A549 (cell line): ENCODE measurements at regions not wholly inside any gene's neighbourhood (a gene's known extent, or its start where the extent isn't known, plus 50 kb on each side); places are given as distances from the start of the nearest gene placed in this dataset.

ENCODE experiments used
- CEBPB ChIP-seq, 2 experiments: fragments of >200 bp in 1 of 2; sonication (Bioruptor Twin) in 1 of 2; formaldehyde crosslinking in 1 of 2; IDR thresholded peaks; 2 replicates each; pipeline ENCODE4 v1.6.1; 2012 to 2016
- CHD4 ChIP-seq: fragments of 200-600 bp; sonication (generic); IDR thresholded peaks from 2 replicates; pipeline ENCODE4 v1.6.1; 2016; ENCODE audit warnings: antibody characterized with exemption, mild to moderate bottlenecking, borderline replicate concordance
- MAFK ChIP-seq: fragments of 450-650 bp; IDR thresholded peaks from 2 replicates; pipeline ENCODE4 v1.6.1; 2014; ENCODE audit not compliant: partially characterized antibody
- POLR2A ChIP-seq: IDR thresholded peaks from 2 replicates; pipeline ENCODE4 v1.6.1; 2012; ENCODE audit warnings: mild to moderate bottlenecking, low read length
- RFX5 ChIP-seq: fragments of 450-650 bp; IDR thresholded peaks from 2 replicates; pipeline ENCODE4 v1.7.1; 2014; ENCODE audit warnings: antibody characterized with exemption, mild to moderate bottlenecking, moderate library complexity
- TP53 ChIP-seq: fragments of 250-450 bp; sonication (Bioruptor Pico); IDR thresholded peaks from 2 replicates; pipeline ENCODE4 v1.5.0; 2021; ENCODE audit warnings: mild to moderate bottlenecking, moderate library complexity
- ZFP36 ChIP-seq: fragments of 450-650 bp; IDR thresholded peaks from 2 replicates; pipeline ENCODE4 v1.6.1; 2014; ENCODE audit warnings: borderline replicate concordance; ENCODE audit not compliant: partially characterized antibody
- TF ChIP-seq, protein P1 (sequence below): IDR thresholded peaks from 2 replicates; pipeline ENCODE4 v1.6.1; 2012
- TF ChIP-seq, protein P2 (sequence below): fragments of >200 bp; sonication (Bioruptor Twin); formaldehyde crosslinking; IDR thresholded peaks from 3 replicates; pipeline ENCODE4 v1.5.1; 2016

DNA sequence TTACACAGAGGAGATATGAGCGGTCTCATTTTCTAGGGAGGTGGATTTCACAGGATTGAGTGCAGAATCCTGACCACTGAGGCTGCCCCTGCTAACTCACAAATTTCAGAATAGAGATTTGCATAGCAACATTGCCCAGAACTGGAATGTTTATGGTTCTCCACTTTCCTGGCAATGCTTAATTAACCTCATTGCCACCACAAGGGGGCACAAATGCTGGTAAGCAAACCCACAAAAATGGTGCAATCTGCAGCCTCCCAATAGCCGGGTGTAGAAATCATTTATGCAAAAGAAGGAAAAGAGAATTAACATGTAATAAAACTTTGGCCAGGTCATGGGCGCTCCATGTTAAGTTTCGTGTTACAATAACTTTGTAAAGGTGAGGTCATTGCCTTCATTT lies 112.4 kb downstream of the CYRIA start:
- TF ChIP-seq, protein P1, sequence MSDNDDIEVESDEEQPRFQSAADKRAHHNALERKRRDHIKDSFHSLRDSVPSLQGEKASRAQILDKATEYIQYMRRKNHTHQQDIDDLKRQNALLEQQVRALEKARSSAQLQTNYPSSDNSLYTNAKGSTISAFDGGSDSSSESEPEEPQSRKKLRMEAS = no peak
- TF ChIP-seq POLR2A (no peak), CHD4 (no peak), MAFK (no peak), CEBPB (IDR thresholded peaks at IDR 0.05) (peak; percentile 18 to 73; a peak in 3 of 4 replicates), RFX5 (no peak), ZFP36 (no peak), TP53 (no peak)
- TF ChIP-seq, protein P2, sequence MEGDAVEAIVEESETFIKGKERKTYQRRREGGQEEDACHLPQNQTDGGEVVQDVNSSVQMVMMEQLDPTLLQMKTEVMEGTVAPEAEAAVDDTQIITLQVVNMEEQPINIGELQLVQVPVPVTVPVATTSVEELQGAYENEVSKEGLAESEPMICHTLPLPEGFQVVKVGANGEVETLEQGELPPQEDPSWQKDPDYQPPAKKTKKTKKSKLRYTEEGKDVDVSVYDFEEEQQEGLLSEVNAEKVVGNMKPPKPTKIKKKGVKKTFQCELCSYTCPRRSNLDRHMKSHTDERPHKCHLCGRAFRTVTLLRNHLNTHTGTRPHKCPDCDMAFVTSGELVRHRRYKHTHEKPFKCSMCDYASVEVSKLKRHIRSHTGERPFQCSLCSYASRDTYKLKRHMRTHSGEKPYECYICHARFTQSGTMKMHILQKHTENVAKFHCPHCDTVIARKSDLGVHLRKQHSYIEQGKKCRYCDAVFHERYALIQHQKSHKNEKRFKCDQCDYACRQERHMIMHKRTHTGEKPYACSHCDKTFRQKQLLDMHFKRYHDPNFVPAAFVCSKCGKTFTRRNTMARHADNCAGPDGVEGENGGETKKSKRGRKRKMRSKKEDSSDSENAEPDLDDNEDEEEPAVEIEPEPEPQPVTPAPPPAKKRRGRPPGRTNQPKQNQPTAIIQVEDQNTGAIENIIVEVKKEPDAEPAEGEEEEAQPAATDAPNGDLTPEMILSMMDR = peak; percentile 53
